HG03520 (cell line): ENCODE measurements at regions not wholly inside any gene's neighbourhood (a gene's known extent, or its start where the extent isn't known, plus 50 kb on each side); places are given as distances from the start of the nearest gene placed in this dataset.
"Not testable (repeated sequence)": the region's sequence is repeated elsewhere in the genome, so short reads cannot be mapped to it uniquely, and the experiment has no call there.

ENCODE experiments used
- ATAC-seq: cut with Tn5 transposase; IDR thresholded peaks from one replicate; pipeline ENCODE4 v1.9.1; 2021; ENCODE audit warnings: mild to moderate bottlenecking, moderate library complexity; ENCODE audit not compliant: unreplicated experiment

DNA sequence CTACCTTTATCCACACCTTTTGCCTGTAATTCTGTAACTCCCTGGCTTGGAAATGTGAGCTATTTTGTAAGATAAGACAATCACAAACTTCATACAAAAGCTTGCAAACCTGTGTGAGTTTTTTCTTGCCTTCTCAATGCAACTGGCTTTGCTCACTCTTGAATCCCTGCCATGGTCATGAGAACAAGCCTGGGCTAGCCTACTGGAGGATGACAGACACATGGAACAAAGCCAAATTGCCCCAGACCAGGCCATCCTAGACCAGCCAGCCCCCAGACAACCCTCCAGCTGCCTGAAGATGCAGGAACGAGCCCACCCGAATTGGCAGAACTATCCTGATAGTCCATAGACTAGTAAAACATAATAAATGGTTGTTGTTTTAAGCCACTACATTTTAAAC, 466.6 kb upstream of the ERCC4 start:
- no peak for ATAC-seq

DNA sequence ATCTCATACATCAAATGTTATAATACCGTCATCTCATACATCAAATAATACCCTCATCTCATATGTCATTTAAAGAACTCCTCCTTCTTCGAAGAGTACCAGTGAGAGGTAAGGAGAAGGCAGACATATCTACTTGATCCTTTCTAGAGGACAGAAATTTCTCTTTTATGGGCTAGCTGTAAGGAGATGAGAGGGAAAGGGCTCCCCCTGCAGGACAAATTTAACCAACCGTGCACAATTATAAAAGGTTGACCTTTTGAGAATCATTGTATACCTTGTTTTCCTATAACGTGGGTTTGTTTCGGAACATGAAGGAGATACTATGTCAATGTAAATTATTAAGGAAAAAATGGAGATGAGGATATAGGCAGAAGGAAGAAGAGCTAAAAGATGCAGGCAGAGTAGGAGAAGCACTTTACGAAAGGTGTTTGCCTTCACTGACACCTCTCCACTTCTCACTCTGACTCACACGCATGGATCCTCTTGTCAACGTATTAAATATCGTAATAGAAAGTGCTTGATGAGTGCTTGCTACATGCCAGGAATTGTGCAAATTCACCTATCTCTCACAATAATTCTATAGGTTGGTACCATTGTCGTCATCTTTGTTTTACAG, 465.9 kb upstream of the ERCC4 start:
- ATAC-seq: no peak

DNA sequence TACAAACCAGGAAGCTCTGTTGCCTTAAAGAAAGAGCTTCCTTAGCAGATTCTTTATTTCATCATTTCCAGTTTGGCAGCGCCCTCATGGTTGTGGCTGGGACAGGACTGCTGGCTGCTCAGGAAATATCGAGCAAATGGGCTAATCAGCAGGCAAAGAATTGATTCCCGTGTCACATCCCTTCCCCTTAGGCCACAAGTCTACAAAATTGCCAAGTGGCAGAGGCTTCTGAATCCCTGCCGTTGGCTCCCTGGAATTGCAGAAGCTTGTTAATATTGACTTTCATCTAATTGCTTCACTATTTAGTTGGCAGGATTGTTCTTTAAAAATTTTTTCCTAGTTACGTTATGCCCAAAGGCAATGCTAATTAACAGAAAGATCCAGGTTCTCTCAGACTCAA, 456.3 kb upstream of the ERCC4 start:
- no peak for ATAC-seq

DNA sequence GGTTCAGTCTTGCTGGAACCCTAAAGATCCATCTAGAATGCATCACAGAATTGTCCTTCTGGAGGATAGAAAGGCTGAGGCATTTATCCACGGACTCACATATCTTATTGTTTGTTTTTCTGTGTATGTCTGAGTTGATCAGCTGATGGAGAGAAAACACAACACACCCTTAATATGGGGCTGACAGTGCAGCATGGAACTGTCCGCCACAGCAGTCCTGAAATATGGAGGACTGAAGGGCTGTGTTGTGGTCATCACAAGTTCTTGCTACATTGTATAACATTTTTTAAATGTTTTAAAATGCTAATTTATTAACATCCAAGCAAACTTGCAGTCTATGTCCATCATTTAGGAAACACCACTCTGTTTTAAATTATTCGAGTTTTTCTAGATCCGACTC, 448.9 kb upstream of the ERCC4 start:
- no peak for ATAC-seq

DNA sequence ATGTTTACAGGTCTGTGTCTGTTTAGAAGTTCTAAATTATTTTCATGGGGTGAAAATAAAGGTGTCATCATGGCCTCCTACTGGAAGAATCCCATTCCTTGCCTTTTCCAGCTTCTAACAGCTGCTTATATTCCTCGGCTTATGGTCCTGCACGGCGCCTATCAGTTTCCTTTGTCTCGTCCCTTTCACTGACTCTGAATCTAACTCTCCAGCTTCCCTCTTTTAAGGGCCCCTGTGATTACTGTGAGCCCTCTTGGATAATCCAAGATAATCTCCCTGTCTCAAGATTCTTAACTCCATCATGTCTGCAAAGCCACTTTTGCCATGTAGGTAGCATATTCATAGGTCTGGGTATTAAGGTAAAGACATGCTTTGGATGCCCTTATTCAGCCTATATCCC, 441.0 kb upstream of the ERCC4 start:
- no peak for ATAC-seq

DNA sequence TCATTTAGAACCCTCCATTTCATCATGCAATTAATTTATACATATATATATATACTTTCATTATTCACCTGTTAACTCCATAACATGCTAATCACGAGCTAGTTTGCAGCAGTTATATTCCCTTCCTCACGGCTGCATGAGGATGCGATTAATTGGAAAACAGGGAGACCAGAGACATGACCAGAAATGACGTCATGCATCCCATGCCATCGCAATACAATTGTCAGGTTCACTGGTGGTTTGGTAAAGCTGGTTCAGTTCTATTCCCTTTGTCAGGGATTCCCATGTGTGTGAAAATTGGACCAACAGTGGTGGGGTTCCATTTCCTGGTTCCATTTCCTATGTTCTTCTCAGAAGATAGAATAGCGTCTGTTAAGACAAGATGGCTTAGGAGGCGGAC, 440.4 kb upstream of the ERCC4 start:
- ATAC-seq: no peak

DNA sequence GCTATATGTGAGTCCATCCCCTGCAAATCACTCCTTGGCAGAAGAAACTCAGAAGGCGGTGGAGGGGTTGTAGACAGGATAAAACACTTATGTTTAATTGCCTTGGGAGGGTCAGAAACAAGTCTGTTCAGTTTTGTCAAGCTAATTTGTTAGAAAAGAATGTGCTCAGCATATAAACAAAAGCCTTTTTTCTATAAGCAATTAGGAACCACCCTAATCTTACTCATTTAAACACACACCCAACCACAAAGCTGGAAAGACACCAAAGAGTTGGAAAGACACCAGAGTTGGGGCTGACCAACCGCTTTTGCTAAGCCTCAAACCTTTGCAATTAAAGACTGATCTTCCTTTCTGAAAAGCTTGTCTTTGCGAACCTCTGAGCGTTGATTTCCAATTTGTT, 439.2 kb upstream of the ERCC4 start:
- ATAC-seq: no peak

DNA sequence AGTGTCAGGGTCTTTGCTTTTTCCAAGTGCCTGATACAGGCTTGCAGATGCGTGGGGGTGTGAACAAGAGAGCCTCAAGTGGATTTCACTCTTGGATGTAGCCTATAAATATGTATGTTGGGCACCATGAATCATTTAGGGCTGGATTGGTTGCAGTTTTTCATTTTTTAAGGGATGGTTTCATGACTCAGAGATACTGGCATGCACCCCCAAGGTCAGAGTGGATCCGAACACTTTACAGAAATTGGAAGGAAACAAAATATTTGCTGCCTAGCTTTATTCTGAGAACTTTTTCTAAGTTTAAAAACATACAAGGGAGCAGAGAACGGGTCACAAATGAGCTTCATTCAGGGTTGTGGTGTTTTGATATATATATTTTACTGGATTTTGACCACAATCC, 436.8 kb upstream of the ERCC4 start:
- ATAC-seq: no peak

DNA sequence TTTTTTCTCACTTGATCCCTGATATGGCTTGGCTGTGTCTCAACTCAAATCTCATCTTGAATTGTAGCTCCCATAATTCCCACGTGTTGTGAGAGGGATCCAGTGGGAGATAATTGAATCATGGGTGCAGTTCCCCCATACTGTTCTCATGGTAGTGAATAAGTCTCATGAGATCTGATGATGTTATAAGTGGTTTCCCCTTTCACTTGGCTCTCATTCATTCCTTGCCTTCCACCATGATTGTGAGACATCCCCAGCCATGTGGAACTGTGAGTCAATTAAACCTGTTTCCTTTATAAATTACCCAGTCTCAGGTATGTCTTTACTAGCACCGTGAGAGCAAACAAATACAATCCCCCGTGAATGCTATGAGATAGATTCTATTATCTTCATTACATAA, 430.5 kb upstream of the ERCC4 start:
- not testable (repeated sequence) for ATAC-seq

DNA sequence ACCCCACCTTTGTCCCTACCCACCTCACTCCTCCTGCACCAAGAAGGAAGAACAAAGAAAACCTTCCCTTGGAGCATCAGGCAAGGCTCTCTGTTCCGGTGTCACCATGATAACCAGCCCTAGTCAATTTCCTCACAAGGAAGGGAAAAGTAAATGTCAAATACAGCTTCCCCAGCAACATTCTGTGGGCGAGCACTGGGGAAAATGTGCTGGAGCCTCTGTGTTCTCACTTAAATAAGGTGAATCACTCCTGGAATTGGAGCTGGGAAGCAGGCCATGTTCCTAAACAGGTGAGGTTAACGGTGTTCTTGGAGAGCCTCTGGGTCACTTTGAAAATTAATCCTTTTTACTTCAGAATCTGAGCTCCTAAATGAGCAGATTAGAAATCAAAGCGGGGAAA, 427.9 kb upstream of the ERCC4 start:
- ATAC-seq: no peak

DNA sequence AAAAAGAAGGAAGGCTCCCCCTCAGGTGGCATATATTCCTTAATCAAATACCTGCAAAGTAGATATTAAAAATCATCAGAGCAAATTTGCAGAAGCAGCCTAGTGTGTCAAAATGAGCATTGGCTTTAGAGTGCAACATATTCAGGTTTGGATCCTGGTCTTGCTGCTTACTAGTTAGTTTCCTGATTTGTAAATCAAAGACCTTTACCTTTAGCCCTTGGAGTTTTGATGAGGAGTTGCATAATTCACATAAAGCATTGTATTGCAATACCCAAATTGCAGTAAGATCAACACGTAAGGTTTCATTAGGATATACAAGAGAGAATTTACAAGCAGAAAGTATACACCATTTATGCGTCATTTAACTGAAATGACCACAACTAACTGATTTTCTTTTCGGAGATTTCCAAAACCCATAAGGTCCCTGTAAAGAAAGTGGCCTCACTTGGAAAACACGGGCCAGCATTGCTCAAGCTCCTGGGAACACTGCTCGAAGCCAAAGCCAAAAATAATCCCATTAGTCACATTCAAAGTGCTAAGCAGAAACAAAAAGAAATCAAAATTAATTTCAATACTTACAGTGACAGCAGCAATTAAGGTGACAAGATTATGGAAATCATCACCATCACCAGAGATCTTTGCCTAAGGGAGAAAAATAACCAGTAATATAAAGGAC, 415.9 kb upstream of the ERCC4 start:
- ATAC-seq: no peak

DNA sequence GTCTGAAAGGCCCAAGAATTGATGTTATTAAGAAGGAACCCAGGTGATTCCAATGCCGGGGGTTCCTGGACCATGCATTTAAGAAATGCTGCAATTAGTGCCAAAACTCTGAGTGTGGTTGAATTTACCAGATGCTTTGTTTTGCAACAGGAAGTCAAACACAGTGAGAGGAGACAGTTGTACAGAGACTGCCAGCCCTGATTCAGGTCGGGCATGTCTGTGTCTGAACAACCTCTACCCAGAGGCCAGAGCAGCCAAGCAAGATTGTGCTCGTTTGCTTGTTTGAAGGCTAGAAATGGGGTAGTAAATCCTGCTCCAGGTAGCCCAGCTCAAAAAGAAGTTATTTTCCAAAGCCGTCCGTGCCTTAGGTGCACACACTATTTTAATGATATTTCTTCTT, 412.4 kb upstream of the ERCC4 start:
- ATAC-seq: no peak

DNA sequence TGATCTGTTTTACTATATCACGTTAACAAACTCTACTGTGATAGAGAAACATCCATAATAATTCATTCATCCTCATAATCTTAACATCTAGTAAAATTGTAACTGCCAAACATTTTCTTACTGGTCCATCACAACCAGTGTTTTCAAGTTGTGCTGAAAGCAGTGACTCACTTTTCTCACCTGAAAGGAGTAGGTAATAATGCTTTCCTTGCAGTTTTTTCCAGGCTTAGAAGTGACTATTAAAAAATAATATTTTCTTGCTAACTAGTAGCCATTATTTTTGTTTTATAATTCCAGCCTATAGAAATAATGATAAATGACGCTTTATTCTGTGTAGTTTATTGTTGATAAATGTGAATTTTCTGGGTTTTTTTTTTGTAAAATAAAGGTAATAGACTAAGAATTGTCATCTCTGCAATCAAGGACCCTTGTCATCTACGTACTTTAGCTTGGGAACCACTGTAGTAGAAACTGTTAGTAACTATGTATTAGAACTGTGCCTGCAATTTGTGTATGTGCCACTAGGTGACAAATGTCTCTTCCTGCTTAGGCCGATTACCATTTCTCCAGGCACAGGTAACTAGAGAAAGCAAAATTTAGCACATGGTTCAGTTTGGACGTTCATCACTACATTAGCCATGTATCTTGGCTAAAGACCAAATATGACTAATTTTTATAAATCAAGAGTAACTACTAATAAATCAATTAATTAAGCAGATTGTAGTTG, 409.4 kb upstream of the ERCC4 start:
- no peak for ATAC-seq

DNA sequence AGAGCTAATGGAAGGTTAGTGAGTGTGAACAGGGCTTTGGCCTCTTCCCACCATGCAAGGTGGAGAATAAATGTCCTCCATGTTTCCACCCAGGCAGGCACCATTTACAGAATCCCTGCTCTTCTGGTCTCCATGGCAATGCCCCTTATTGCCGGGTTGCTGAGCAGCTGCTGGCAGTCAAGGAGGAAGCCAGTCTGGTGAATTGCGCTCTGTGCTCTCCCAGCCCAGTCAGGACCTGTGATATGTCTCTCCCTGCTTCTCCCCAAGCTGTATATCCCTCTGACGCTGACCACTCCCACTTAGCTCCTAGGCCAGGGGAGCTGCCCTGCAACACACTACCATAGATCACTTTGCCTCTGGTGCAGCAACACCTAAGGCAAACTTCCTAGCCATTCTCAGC, 402.1 kb upstream of the ERCC4 start:
- no peak for ATAC-seq

DNA sequence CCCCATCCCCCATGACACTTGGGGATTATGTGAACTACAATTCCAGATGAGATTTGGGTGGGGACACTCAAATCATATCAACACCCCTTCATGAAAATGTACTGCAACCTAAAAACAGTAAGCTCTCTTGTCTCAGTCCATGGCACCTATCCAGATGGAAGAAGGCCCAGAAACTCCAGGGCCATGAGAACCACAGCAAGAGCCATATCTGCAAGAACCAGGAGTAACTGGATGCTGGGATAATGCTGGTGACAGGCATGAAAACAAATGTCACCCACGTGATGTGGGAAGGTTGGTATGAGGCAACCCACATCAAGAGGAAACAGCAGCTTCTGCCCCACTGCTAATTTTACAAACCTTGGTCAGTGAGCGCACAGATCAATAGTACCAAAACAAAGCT, 400.1 kb upstream of the ERCC4 start:
- no peak for ATAC-seq

DNA sequence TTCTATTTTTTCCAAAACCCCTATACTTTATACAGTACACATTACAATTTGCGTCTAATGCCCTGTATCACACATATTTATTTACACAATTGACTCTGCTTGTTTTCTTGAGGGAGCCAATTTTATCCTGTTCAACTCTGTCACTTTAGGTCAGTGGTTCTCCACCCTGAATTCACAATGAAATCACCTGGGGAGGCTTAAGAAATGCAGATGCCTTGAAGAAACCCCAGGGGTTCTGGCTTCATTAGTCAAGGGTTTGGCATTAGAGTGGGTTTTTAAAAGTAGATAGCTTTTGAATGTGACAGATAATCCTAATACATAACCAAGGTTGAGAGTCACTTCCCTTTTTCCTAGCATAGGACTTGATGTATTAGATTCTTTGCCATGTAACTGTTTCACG, 398.6 kb upstream of the ERCC4 start:
- no peak for ATAC-seq

DNA sequence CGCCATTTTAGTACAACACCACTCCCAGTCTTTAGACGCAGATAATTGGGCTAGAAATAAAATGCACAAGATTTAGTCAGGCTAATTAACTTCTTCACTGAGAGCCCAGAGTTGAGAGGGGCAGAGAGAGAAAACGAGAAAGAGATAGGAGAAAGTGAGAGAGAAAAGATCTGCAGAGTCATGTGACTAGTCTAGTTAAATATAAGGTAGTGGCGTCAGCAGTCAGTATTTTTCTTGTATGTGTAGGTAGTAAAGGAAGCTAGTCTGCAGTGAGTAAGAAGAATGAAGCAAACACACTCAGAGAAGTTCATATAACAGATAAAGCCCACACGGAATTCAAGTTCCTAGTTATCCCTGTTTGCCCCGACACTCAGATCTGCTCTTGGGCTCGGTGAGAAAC, 392.6 kb upstream of the ERCC4 start:
- no peak for ATAC-seq

DNA sequence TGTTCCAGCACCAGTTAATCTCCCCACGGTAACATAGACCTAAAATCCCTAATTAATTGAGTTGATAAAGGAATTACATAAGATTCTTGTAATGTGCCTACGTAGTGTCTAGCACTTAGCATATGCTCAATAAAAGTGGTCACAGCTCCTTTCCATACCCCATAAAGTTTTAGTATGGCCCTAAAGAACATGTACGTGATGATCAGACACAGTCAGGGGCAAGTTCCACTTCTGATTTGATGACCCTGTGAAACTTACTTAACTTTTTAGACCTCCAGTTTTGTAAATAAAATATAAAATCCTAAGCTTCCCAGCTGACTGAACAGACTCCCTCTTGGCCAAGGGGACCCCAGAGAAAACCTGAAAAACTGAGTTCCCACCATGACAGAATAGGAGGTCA, 391.3 kb upstream of the ERCC4 start:
- no peak for ATAC-seq

DNA sequence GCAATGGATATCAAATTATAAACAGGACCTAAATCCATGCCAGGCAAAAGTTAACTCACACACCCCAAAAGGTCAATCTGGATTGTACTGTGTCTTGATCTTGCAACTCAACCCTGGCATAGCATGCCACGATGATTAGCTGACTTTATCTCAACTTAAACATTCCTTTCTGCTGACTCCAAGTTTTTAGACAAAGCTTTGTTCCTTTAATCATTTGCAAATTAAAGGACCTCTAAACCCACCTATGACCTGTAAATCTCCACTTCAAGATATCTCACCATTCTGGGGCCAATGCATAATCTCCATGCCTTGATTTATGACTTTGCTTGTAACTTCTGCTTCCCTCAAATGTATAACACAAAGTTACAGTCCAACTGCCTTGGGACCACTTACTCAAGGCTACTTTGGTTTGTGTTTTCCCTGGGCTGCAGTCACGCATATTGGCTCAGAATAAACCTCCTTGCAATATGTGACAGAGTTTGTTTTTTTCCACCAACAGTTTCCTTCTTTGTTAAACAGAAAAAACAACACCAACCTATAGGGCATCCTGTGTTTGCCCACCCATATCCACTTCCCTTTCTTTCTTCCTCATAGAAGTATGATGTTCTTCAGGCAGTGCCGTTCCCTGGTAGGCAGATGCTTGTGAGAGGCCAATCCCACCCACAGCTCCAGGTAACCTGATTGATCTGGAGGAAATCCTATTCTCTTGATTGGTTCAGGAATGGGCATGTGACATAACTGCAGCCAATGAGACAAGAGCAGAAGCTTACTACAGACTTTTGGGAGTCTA, 390.6 kb upstream of the ERCC4 start:
- no peak for ATAC-seq

DNA sequence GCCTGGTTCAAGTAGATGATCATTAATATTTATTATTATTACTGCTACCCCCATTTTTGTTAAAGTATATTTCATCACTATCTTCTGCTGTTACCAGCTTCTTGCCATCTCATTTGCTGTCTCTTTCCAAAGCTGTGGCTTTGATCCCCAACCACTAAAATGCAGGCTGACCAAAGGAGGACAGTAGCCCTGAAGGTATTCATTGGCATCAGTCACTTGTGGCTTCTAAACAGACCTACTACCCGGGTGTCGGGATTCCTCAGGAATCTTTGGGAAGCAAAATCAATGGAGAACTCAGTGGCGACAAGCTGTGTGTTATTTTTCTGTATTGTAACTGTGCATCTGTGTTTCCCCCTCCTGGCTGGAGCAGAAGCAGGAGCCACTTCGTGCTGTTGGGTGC, 379.2 kb upstream of the ERCC4 start:
- no peak for ATAC-seq

DNA sequence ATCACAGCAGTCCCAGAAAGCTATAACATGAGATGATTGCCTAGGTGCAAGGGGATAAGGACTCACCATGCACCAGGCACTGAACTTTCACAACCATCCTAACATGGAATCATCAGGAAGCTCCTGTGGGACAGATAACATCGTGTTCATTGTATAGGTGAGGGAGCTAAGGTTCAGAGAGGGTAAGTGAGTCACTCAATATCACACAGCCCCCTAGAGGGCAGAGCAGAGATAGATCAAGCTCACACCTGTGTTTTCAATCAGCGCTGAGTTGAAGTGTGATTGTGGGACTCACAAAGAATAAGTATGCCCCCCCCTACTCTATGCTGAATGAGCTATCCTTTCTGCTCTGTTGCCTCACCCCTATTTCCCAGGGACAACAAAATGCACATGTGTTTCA, 377.7 kb upstream of the ERCC4 start:
- ATAC-seq: no peak

DNA sequence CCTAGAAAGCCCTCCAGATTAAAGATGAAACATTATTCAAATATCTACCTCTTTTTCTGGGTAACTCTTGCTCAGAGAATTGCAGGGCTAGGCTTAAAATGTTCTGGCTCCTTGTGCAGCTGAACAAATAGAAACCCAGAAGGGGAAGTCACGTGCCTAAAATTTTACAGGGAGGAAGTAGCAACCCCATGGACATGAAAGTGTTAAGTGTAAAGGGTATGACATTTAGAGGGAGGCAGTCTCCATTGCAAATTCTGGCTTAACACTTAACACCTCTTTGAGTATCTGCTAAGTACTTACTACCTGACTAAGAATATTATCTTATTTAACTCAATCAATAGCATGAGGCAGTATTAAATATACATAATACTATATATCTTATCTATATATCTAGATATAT, 376.1 kb upstream of the ERCC4 start:
- no peak for ATAC-seq
